GM06990 (cell line): ENCODE measurements at regions not wholly inside any gene's neighbourhood (a gene's known extent, or its start where the extent isn't known, plus 50 kb on each side); places are given as distances from the start of the nearest gene placed in this dataset.

ENCODE experiments used
- DNase-seq: peaks from one replicate; pipeline ENCODE4 v3.0.0-alpha.2; 2011; ENCODE audit not compliant: insufficient read length; ENCODE audit errors: extremely low read depth
- H3K27me3 ChIP-seq: replicated peaks from 2 replicates; pipeline ENCODE4 v1.6.0; 2011; ENCODE audit warnings: low read length; ENCODE audit not compliant: control insufficient read depth, insufficient read depth
- H3K36me3 ChIP-seq: 2 replicates; pipeline ENCODE4 v1.5.1; 2011; ENCODE audit warnings: low read length; ENCODE audit not compliant: control insufficient read depth, insufficient read depth
- H3K4me3 ChIP-seq: replicated peaks from 2 replicates; pipeline ENCODE4 v1.5.1; 2011; ENCODE audit warnings: low read depth, mild to moderate bottlenecking, control low read depth, low read length
- CTCF ChIP-seq: IDR thresholded peaks from 2 replicates; pipeline ENCODE4 v1.5.1; 2011; ENCODE audit warnings: low read length, control low read depth, mild to moderate bottlenecking, inconsistent platforms; ENCODE audit not compliant: insufficient read depth, poor library complexity, severe bottlenecking

GRCh38 chr2:217220228-217221013, 360.6 kb upstream of the TNP1 start:
- DNase-seq = no peak
- no peak overlapping the region for H3K4me3 ChIP-seq
- H3K36me3 ChIP-seq = no peaks in the 10 kb centered on the region
- no peaks in the 10 kb centered on the region for H3K27me3 ChIP-seq
- TF ChIP-seq CTCF = no peak

- DNase-seq = peak; percentile 42
Observed at GRCh38 chr2:217219164-217219520, 359.3 kb upstream of the TNP1 start.

GRCh38 chr2:217218269-217219163, 358.7 kb upstream of the TNP1 start:
- peak; percentile 69 for DNase-seq
- no peak for TF ChIP-seq CTCF
- H3K27me3 ChIP-seq = no peaks in the 10 kb centered on the region
- no peaks in the 10 kb centered on the region for H3K36me3 ChIP-seq
- no peak overlapping the region for H3K4me3 ChIP-seq

More at GRCh38 chr2:217219164-217219520, 359.3 kb upstream of the TNP1 start:
- Histone ChIP-seq H3K4me3 (no peak overlapping the region), H3K27me3 (no peaks in the 10 kb centered on the region), H3K36me3 (no peaks in the 10 kb centered on the region)
- no peak for TF ChIP-seq CTCF

- Histone ChIP-seq H3K36me3 (no peaks in the 10 kb centered on the region), H3K27me3 (no peaks in the 10 kb centered on the region), H3K4me3 (no peak overlapping the region)
- no peak for DNase-seq
- no peak for TF ChIP-seq CTCF
Observed at GRCh38 chr2:217216982-217217381, 357.1 kb upstream of the TNP1 start.

GRCh38 chr2:217216316-217216715, 356.5 kb upstream of the TNP1 start:
- Histone ChIP-seq H3K4me3 (no peak overlapping the region), H3K36me3 (no peaks in the 10 kb centered on the region), H3K27me3 (no peaks in the 10 kb centered on the region)
- no peak for TF ChIP-seq CTCF
- DNase-seq = no peak
